ENCODE measurements at regions not wholly inside any gene's neighbourhood (a gene's known extent, or its start where the extent isn't known, plus 50 kb on each side); places are given as distances from the start of the nearest gene placed in this dataset.

DNA sequence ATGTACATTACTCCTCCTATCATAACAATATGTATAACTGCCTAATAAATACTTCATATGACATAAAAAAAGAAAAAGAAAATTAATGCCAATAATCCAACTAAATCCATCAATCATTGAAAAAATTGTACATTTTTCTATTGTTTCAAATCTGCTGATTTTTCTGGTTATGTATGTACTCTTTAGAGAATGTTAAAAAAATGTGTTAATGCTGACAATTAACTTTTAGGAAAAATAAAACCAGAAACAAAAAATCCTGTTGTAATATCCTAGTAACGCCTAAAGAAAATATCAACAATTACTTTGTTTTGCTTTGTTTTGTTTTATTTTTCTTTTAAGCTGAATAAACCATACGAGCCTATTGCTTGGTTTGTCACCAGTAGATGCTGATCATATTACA lies 213.9 kb upstream of the USP25 start:
- Mint-ChIP-seq H3K4me3 (no peak overlapping the region), H3K9me3 (peaks cover 5% of the 10 kb centered on the region), H3K36me3 (ENCODE audit: insufficient read depth) (peaks cover 1% of the 10 kb centered on the region), H3K27ac (ENCODE audit: low read depth) (no peak overlapping the region), H3K27me3 (no peaks in the 10 kb centered on the region), H3K4me1 (peaks cover 28% of the 10 kb centered on the region)
- no peak for ATAC-seq (replicated peaks; ENCODE audit: extremely low read depth, poor library complexity, severe bottlenecking)
- no peak for DNase-seq (ENCODE audit: low spot score in 2 of 2)

DNA sequence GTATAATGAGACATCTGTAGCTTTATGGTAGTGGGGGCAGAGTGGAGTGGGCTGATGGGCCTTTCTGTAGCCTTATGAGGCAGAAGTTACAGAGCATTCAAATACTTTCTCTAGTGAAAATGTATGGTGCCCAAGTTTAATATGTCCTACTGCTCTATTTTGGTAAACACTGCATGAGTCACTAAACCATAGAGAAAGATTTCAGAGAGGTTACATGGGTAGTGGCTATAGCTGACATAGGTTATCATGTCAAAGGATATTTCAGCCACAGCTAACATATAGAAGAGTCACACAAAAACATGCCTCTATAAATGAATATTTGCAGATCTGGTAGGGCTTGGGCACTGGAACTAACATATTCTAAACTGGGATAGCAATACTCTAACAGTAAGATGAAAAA lies 212.4 kb upstream of the USP25 start:
- Mint-ChIP-seq H3K27ac (ENCODE audit: low read depth) (no peak overlapping the region), H3K36me3 (ENCODE audit: insufficient read depth) (peaks cover 1% of the 10 kb centered on the region), H3K27me3 (no peaks in the 10 kb centered on the region), H3K4me3 (no peak overlapping the region), H3K9me3 (peaks cover 5% of the 10 kb centered on the region), H3K4me1 (peaks cover 32% of the 10 kb centered on the region)
- ATAC-seq (replicated peaks; ENCODE audit: extremely low read depth, poor library complexity, severe bottlenecking) (no peak), DNase-seq (ENCODE audit: low spot score in 2 of 2) (no peak)

DNA sequence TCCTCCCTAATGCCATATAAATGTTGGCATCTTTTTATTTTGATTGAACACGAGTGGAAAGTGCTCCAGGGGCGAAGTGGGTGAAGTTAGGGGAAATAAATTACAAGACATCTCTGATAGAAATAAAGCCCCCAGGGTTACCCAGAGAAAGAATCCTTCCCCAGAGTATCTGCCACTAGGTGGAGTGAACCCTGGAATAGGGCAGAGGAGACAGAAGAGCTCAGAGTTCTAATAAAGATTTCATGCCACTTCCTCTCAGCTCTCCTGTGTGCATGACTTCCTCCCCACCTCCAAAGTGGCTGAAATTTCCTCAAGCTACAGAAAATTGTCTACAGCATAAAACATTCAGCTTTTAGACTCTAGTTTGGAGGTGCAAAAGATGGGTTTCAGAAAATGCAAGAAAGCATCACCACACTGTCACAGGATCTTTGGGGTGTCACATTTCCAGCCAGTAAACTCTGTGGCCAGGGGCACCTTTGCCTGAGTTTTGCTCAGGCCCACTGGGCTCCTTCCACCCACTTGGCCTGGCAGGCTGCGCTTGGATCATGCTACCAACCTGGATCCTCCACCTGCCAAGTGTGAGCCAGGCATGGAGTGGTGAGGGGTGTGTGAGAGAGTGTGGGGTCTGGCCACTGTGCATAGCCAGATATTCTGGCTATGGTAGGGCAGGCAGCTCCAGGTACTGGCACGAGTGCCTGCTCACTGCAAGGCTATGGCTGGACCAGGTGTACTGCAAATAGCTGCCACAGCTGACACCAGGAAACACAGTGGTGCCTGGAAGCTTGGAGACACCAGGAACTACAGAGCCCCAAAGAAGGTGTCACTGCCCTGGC lies 208.8 kb upstream of the USP25 start:
- peaks cover 1% of the 10 kb centered on the region for H3K36me3 Mint-ChIP-seq (ENCODE audit: insufficient read depth)
- H3K9me3 Mint-ChIP-seq: peaks cover 5% of the 10 kb centered on the region
- no peak overlapping the region for H3K4me3 Mint-ChIP-seq
- DNase-seq (ENCODE audit: low spot score in 2 of 2) (no peak), ATAC-seq (replicated peaks; ENCODE audit: extremely low read depth, poor library complexity, severe bottlenecking) (peak; percentile 32)
- peaks cover 11% of the 10 kb centered on the region for H3K4me1 Mint-ChIP-seq
- H3K27me3 Mint-ChIP-seq: no peaks in the 10 kb centered on the region
- H3K27ac Mint-ChIP-seq (ENCODE audit: low read depth): no peak overlapping the region

GRCh38 chr21:15521644-15522001 lies 208.2 kb upstream of the USP25 start:
- H3K4me1 Mint-ChIP-seq: peaks cover 12% of the 10 kb centered on the region
- DNase-seq (ENCODE audit: low spot score in 2 of 2): no peak
- no peaks in the 10 kb centered on the region for H3K27me3 Mint-ChIP-seq
- H3K36me3 Mint-ChIP-seq (ENCODE audit: insufficient read depth): peaks cover 1% of the 10 kb centered on the region
- H3K4me3 Mint-ChIP-seq: no peak overlapping the region
- H3K9me3 Mint-ChIP-seq: peaks cover 5% of the 10 kb centered on the region
- H3K27ac Mint-ChIP-seq (ENCODE audit: low read depth): no peak overlapping the region
- no peak for ATAC-seq (replicated peaks; ENCODE audit: extremely low read depth, poor library complexity, severe bottlenecking)

- Mint-ChIP-seq H3K4me1 (peaks cover 16% of the 10 kb centered on the region), H3K9me3 (peaks cover 5% of the 10 kb centered on the region), H3K36me3 (ENCODE audit: insufficient read depth) (peaks cover 1% of the 10 kb centered on the region), H3K27ac (ENCODE audit: low read depth) (no peak overlapping the region), H3K27me3 (no peaks in the 10 kb centered on the region), H3K4me3 (no peak overlapping the region)
- DNase-seq (ENCODE audit: low spot score in 2 of 2): no peak
- no peak for ATAC-seq (replicated peaks; ENCODE audit: extremely low read depth, poor library complexity, severe bottlenecking)
Observed at GRCh38 chr21:15522148-15522547, 207.6 kb upstream of the USP25 start.

- no peaks in the 10 kb centered on the region for H3K36me3 Mint-ChIP-seq (ENCODE audit: insufficient read depth)
- no peak overlapping the region for H3K27ac Mint-ChIP-seq (ENCODE audit: low read depth)
- H3K27me3 Mint-ChIP-seq: peaks cover 4% of the 10 kb centered on the region
- H3K4me1 Mint-ChIP-seq: peaks cover 16% of the 10 kb centered on the region
- no peak for ATAC-seq (replicated peaks; ENCODE audit: extremely low read depth, poor library complexity, severe bottlenecking)
- DNase-seq (ENCODE audit: low spot score in 2 of 2): no peak
- H3K9me3 Mint-ChIP-seq: no peaks in the 10 kb centered on the region
- H3K4me3 Mint-ChIP-seq: no peak overlapping the region
Observed at GRCh38 chr21:15524855-15525254, 204.9 kb upstream of the USP25 start.

- H3K36me3 Mint-ChIP-seq (ENCODE audit: insufficient read depth): no peaks in the 10 kb centered on the region
- no peak for ATAC-seq (replicated peaks; ENCODE audit: extremely low read depth, poor library complexity, severe bottlenecking)
- no peak for DNase-seq (ENCODE audit: low spot score in 2 of 2)
- no peak overlapping the region for H3K4me3 Mint-ChIP-seq
- H3K4me1 Mint-ChIP-seq: peaks cover 5% of the 10 kb centered on the region
- H3K27ac Mint-ChIP-seq (ENCODE audit: low read depth): no peak overlapping the region
- peaks cover 18% of the 10 kb centered on the region for H3K27me3 Mint-ChIP-seq
- no peaks in the 10 kb centered on the region for H3K9me3 Mint-ChIP-seq
Observed at GRCh38 chr21:15526798-15527197, 203.0 kb upstream of the USP25 start.

- no peak for ATAC-seq (replicated peaks; ENCODE audit: extremely low read depth, poor library complexity, severe bottlenecking)
- no peaks in the 10 kb centered on the region for H3K36me3 Mint-ChIP-seq (ENCODE audit: insufficient read depth)
- DNase-seq (ENCODE audit: low spot score in 2 of 2): no peak
- H3K27ac Mint-ChIP-seq (ENCODE audit: low read depth): no peak overlapping the region
- no peak overlapping the region for H3K4me3 Mint-ChIP-seq
- peaks cover 18% of the 10 kb centered on the region for H3K27me3 Mint-ChIP-seq
- H3K4me1 Mint-ChIP-seq: peaks cover 5% of the 10 kb centered on the region
- no peaks in the 10 kb centered on the region for H3K9me3 Mint-ChIP-seq
Observed at GRCh38 chr21:15528346-15528745, 201.4 kb upstream of the USP25 start.

- H3K4me1 Mint-ChIP-seq: peaks cover 10% of the 10 kb centered on the region
- no peaks in the 10 kb centered on the region for H3K9me3 Mint-ChIP-seq
- H3K27me3 Mint-ChIP-seq: peaks cover 20% of the 10 kb centered on the region
- no peak for ATAC-seq (replicated peaks; ENCODE audit: extremely low read depth, poor library complexity, severe bottlenecking)
- H3K4me3 Mint-ChIP-seq: no peak overlapping the region
- no peak for DNase-seq (ENCODE audit: low spot score in 2 of 2)
- no peaks in the 10 kb centered on the region for H3K36me3 Mint-ChIP-seq (ENCODE audit: insufficient read depth)
- no peak overlapping the region for H3K27ac Mint-ChIP-seq (ENCODE audit: low read depth)
Observed at GRCh38 chr21:15531986-15532385, 197.8 kb upstream of the USP25 start.

GRCh38 chr21:15533618-15534017 lies 196.2 kb upstream of the USP25 start:
- ATAC-seq (replicated peaks; ENCODE audit: extremely low read depth, poor library complexity, severe bottlenecking): no peak
- Mint-ChIP-seq H3K27ac (ENCODE audit: low read depth) (no peak overlapping the region), H3K27me3 (peaks cover 30% of the 10 kb centered on the region)

DNA sequence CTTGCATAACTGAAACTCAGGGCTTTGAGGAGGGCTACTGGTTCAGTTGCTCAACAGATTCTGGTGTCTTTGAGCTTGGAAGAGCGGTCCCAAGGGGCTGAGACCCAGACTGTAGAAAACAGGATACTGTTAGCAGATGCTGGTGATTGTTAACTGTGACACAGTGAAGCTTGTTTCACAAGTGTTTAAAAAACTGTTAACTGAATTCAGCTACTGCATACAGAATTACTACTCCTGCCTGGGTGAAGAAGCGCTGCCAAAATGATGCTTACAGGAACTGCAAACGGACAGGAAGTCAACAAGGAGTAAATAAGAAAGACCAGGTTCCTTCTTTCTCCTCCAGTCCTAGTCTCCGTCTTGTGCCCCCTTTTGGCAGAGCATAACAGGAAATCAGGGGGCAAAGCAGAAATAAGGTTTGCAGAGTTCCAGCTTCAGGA lies 195.3 kb upstream of the USP25 start:
- no peak for DNase-seq (ENCODE audit: low spot score in 2 of 2)
- Mint-ChIP-seq H3K27ac (ENCODE audit: low read depth) (no peak overlapping the region), H3K9me3 (no peaks in the 10 kb centered on the region), H3K4me3 (no peak overlapping the region), H3K4me1 (peaks cover 10% of the 10 kb centered on the region), H3K36me3 (ENCODE audit: insufficient read depth) (no peaks in the 10 kb centered on the region), H3K27me3 (peaks cover 33% of the 10 kb centered on the region)
- ATAC-seq (replicated peaks; ENCODE audit: extremely low read depth, poor library complexity, severe bottlenecking): no peak

More at GRCh38 chr21:15533618-15534017, 196.2 kb upstream of the USP25 start:
- H3K4me3 Mint-ChIP-seq: no peak overlapping the region
- DNase-seq (ENCODE audit: low spot score in 2 of 2): no peak
- H3K4me1 Mint-ChIP-seq: peaks cover 10% of the 10 kb centered on the region
- H3K36me3 Mint-ChIP-seq (ENCODE audit: insufficient read depth): no peaks in the 10 kb centered on the region
- no peaks in the 10 kb centered on the region for H3K9me3 Mint-ChIP-seq

- no peak overlapping the region for H3K4me3 Mint-ChIP-seq
- no peak for DNase-seq (ENCODE audit: low spot score in 2 of 2)
- H3K27me3 Mint-ChIP-seq: peaks cover 51% of the 10 kb centered on the region
- H3K4me1 Mint-ChIP-seq: peaks cover 5% of the 10 kb centered on the region
- ATAC-seq (replicated peaks; ENCODE audit: extremely low read depth, poor library complexity, severe bottlenecking): no peak
- no peak overlapping the region for H3K27ac Mint-ChIP-seq (ENCODE audit: low read depth)
- H3K36me3 Mint-ChIP-seq (ENCODE audit: insufficient read depth): no peaks in the 10 kb centered on the region
- no peaks in the 10 kb centered on the region for H3K9me3 Mint-ChIP-seq
Observed at GRCh38 chr21:15539376-15539775, 190.4 kb upstream of the USP25 start.

GRCh38 chr21:15543473-15543872 lies 186.3 kb upstream of the USP25 start:
- Mint-ChIP-seq H3K27ac (ENCODE audit: low read depth) (no peak overlapping the region), H3K27me3 (peaks cover 55% of the 10 kb centered on the region), H3K4me1 (no peaks in the 10 kb centered on the region), H3K36me3 (ENCODE audit: insufficient read depth) (no peaks in the 10 kb centered on the region), H3K9me3 (no peaks in the 10 kb centered on the region), H3K4me3 (no peak overlapping the region)
- DNase-seq (ENCODE audit: low spot score in 2 of 2) (no peak), ATAC-seq (replicated peaks; ENCODE audit: extremely low read depth, poor library complexity, severe bottlenecking) (no peak)

Data from central memory CD8-positive, alpha-beta T cell (primary cell).